ENCODE measurements at regions not wholly inside any gene's neighbourhood (a gene's known extent, or its start where the extent isn't known, plus 50 kb on each side); places are given as distances from the start of the nearest gene placed in this dataset.
A peak's percentile ranks its signal among the peaks of the same experiment; 100 is the strongest.

GRCh38 chr12:64993461-64993860 lies 127.6 kb downstream of the WIF1 start:
- H3K4me1 ChIP-seq (ENCODE audit: control insufficient read depth, extremely low read depth, insufficient read depth, low read length) = no peaks in the 10 kb centered on the region
- no peak overlapping the region for H3K27ac ChIP-seq (ENCODE audit: insufficient read depth, low read length)
- no peak overlapping the region for H3K4me2 ChIP-seq (ENCODE audit: extremely low read depth, insufficient read depth, low read length)
- no peak overlapping the region for H2AFZ ChIP-seq (ENCODE audit: low read length)
- TF ChIP-seq CTCF (conservative IDR thresholded peaks at IDR 0.05 in 1 of 2, IDR thresholded peaks at IDR 0.05 in 1 of 2; ENCODE audit: low read depth in 1 of 2, low read length in 2 of 2) (no peak), EZH2 (IDR thresholded peaks at IDR 0.05; ENCODE audit: low read length, missing control alignments) (no peak)
- H3K27me3 ChIP-seq (ENCODE audit: control insufficient read depth, insufficient read depth, low read length) = no peaks in the 10 kb centered on the region
- H3K4me3 ChIP-seq (replicated peaks in 1 of 4; ENCODE audit: control extremely low read depth in 1 of 4, insufficient read depth in 1 of 4, low read depth in 3 of 4, low read length in 4 of 4) = no peak overlapping the region
- H3K36me3 ChIP-seq (ENCODE audit: control insufficient read depth, insufficient read depth, low read length) = no peaks in the 10 kb centered on the region
- no peaks in the 10 kb centered on the region for H3K79me2 ChIP-seq (ENCODE audit: control insufficient read depth, insufficient read depth, low read length)
- no peak for DNase-seq (ENCODE audit: low read depth in 2 of 2)
- H3K9ac ChIP-seq (ENCODE audit: insufficient read depth, low read length) = no peak overlapping the region
- no peaks in the 10 kb centered on the region for H4K20me1 ChIP-seq (ENCODE audit: control insufficient read depth, extremely low read depth, insufficient read depth, low read length)
- H3K9me3 ChIP-seq (ENCODE audit: control insufficient read depth, insufficient read depth, low read depth, low read length) = no peaks in the 10 kb centered on the region

- no peaks in the 10 kb centered on the region for H3K36me3 ChIP-seq (ENCODE audit: control insufficient read depth, insufficient read depth, low read length)
- H3K27ac ChIP-seq (ENCODE audit: insufficient read depth, low read length) = no peak overlapping the region
- H4K20me1 ChIP-seq (ENCODE audit: control insufficient read depth, extremely low read depth, insufficient read depth, low read length) = no peaks in the 10 kb centered on the region
- H3K9ac ChIP-seq (ENCODE audit: insufficient read depth, low read length) = no peak overlapping the region
- no peaks in the 10 kb centered on the region for H3K4me1 ChIP-seq (ENCODE audit: control insufficient read depth, extremely low read depth, insufficient read depth, low read length)
- no peak overlapping the region for H2AFZ ChIP-seq (ENCODE audit: low read length)
- TF ChIP-seq EZH2 (IDR thresholded peaks at IDR 0.05; ENCODE audit: low read length, missing control alignments) = no peak
- no peak for TF ChIP-seq CTCF (conservative IDR thresholded peaks at IDR 0.05 in 1 of 2, IDR thresholded peaks at IDR 0.05 in 1 of 2; ENCODE audit: low read depth in 1 of 2, low read length in 2 of 2)
- H3K4me2 ChIP-seq (ENCODE audit: extremely low read depth, insufficient read depth, low read length) = no peak overlapping the region
- no peaks in the 10 kb centered on the region for H3K27me3 ChIP-seq (ENCODE audit: control insufficient read depth, insufficient read depth, low read length)
- H3K79me2 ChIP-seq (ENCODE audit: control insufficient read depth, insufficient read depth, low read length) = no peaks in the 10 kb centered on the region
- no peaks in the 10 kb centered on the region for H3K9me3 ChIP-seq (ENCODE audit: control insufficient read depth, insufficient read depth, low read depth, low read length)
- DNase-seq (ENCODE audit: low read depth in 2 of 2) = peak in 1 of 2 donors; percentile 2
- no peak overlapping the region for H3K4me3 ChIP-seq (replicated peaks in 1 of 4; ENCODE audit: control extremely low read depth in 1 of 4, insufficient read depth in 1 of 4, low read depth in 3 of 4, low read length in 4 of 4)
Measured at GRCh38 chr12:64995816-64996215, 125.3 kb downstream of the WIF1 start.

GRCh38 chr12:64997858-64998257 lies 123.2 kb downstream of the WIF1 start:
- Histone ChIP-seq H3K9me3 (ENCODE audit: control insufficient read depth, insufficient read depth, low read depth, low read length) (no peaks in the 10 kb centered on the region), H3K27me3 (ENCODE audit: control insufficient read depth, insufficient read depth, low read length) (no peaks in the 10 kb centered on the region), H3K36me3 (ENCODE audit: control insufficient read depth, insufficient read depth, low read length) (no peaks in the 10 kb centered on the region), H4K20me1 (ENCODE audit: control insufficient read depth, extremely low read depth, insufficient read depth, low read length) (no peaks in the 10 kb centered on the region), H2AFZ (ENCODE audit: low read length) (no peak overlapping the region), H3K4me3 (replicated peaks in 1 of 4; ENCODE audit: control extremely low read depth in 1 of 4, insufficient read depth in 1 of 4, low read depth in 3 of 4, low read length in 4 of 4) (no peak overlapping the region), H3K4me2 (ENCODE audit: extremely low read depth, insufficient read depth, low read length) (no peak overlapping the region), H3K27ac (ENCODE audit: insufficient read depth, low read length) (no peak overlapping the region), H3K79me2 (ENCODE audit: control insufficient read depth, insufficient read depth, low read length) (no peaks in the 10 kb centered on the region), H3K9ac (ENCODE audit: insufficient read depth, low read length) (no peak overlapping the region), H3K4me1 (ENCODE audit: control insufficient read depth, extremely low read depth, insufficient read depth, low read length) (no peaks in the 10 kb centered on the region)
- TF ChIP-seq CTCF (conservative IDR thresholded peaks at IDR 0.05 in 1 of 2, IDR thresholded peaks at IDR 0.05 in 1 of 2; ENCODE audit: low read depth in 1 of 2, low read length in 2 of 2) (no peak), EZH2 (IDR thresholded peaks at IDR 0.05; ENCODE audit: low read length, missing control alignments) (no peak)
- no peak for DNase-seq (ENCODE audit: low read depth in 2 of 2)

Measured in fibroblast of lung (primary cell).